GM12864 (cell line): ENCODE measurements at regions not wholly inside any gene's neighbourhood (a gene's known extent, or its start where the extent isn't known, plus 50 kb on each side); places are given as distances from the start of the nearest gene placed in this dataset.

ENCODE experiments used
- DNase-seq: peaks from one replicate; pipeline ENCODE4 v3.0.0-alpha.2; 2011; ENCODE audit warnings: low read depth
- H3K4me3 ChIP-seq: 2 replicates; pipeline ENCODE4 v1.5.1; 2011; ENCODE audit warnings: mild to moderate bottlenecking, low read depth, low read length, control low read depth
- TF ChIP-seq, protein P1 (sequence below): IDR thresholded peaks from 2 replicates; pipeline ENCODE4 v1.5.1; 2011; ENCODE audit warnings: low read depth, mild to moderate bottlenecking, moderate library complexity, low read length, control low read depth, inconsistent platforms; ENCODE audit errors: missing control alignments

DNA sequence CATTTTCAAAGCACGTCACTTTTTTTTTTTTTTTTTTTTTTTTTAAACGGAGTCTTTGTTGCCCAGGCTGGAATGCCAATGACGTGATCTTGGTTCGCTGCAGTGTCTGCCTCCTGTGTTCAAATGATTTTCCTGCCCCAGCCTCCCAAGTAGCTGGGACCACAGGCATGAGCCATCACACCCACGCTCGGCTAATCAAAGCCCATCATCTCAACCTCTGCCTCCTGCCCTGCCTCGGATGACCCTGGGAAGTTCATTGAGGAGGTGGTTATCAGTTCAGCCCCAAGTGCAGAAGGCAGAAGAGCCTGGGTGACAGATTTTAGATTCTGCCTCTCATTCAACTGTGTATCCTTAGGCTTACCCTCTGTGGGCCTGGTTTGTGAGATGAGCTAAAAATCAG lies 484.9 kb upstream of the EEF2KMT start:
- TF ChIP-seq, protein P1, sequence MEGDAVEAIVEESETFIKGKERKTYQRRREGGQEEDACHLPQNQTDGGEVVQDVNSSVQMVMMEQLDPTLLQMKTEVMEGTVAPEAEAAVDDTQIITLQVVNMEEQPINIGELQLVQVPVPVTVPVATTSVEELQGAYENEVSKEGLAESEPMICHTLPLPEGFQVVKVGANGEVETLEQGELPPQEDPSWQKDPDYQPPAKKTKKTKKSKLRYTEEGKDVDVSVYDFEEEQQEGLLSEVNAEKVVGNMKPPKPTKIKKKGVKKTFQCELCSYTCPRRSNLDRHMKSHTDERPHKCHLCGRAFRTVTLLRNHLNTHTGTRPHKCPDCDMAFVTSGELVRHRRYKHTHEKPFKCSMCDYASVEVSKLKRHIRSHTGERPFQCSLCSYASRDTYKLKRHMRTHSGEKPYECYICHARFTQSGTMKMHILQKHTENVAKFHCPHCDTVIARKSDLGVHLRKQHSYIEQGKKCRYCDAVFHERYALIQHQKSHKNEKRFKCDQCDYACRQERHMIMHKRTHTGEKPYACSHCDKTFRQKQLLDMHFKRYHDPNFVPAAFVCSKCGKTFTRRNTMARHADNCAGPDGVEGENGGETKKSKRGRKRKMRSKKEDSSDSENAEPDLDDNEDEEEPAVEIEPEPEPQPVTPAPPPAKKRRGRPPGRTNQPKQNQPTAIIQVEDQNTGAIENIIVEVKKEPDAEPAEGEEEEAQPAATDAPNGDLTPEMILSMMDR: no peak
- DNase-seq: no peak
- no peak overlapping the region for H3K4me3 ChIP-seq

DNA sequence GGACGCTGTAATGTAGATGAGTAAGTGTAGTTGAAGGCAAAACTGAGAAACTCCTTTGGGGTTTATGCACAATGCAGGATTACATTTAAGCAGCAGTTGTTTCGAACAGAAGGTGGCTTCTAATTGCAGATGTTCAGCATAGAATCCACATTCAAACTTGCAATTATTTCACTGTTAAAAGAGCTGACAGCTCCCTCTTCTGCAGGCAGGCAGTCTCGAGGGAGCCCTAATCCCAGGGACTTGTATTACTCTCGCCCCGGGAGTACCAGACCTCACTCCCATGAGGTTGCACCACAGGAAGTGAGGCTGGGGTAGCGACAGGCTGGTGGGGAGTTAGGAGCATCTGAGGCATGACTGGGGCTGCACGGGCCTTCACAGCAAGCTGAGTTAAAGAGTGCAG lies 484.3 kb upstream of the EEF2KMT start:
- DNase-seq: no peak
- no peak overlapping the region for H3K4me3 ChIP-seq
- TF ChIP-seq, protein P1: no peak

DNA sequence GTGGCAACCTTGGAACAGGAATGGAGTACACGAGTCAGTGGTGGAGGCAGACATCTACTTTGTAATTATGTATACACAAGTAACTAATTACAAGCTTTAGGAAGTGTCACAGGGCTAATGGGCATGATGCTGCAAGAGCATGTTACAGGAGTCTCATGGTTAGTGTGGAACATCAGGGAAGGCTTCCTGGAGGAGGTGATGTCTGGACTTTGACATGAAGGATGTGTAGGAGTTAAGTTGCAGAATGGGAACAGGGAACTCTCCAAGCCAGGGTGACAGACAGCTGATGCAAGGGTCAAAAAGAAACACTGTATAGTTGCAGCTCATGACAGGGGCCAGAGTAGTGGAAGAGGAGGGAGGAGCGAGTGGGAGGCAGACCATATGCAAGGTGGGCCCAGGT lies 483.8 kb upstream of the EEF2KMT start:
- TF ChIP-seq, protein P1: no peak
- no peak for DNase-seq
- H3K4me3 ChIP-seq: no peak overlapping the region

DNA sequence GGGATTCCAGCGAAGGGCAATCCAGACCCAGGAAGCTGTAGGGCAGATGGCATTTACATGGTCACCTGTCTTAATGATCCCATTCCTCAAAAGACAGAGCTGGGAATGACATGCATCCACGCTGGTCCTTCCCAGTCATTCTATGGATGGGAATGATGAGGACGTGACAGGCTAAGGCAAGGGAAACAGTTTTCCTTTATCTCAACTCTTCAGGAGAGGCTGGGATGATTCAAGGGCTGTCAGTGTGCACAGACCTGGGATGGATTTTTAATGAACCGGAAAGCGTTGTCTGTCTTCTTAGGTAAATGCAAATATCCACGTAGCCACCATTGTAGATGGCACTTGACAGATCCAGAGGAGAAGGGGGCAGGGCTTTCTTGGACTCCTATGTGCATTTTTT lies 483.2 kb upstream of the EEF2KMT start:
- H3K4me3 ChIP-seq: no peak overlapping the region
- TF ChIP-seq, protein P1: no peak
- DNase-seq: no peak

DNA sequence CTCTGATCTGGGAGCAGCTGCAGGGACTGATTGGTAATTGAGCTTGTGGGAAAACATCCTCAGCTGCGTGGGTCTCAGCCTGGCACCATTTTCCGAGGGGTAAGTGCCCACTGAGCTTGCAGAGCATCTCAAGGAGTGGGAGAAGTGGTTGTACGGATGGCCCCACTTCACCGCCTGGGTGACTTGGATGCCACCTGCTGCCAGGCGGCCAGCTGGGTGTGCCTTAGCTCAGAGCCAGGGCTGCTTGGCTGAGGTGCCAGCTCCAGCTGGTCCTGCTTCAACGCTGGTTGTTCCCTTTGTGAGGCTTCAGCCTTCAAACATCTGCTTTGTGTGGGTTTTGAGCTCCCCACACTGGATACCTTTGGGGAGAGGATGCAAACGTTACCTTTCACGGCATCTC lies 482.7 kb upstream of the EEF2KMT start:
- no peak overlapping the region for H3K4me3 ChIP-seq
- TF ChIP-seq, protein P1: no peak
- DNase-seq: no peak

DNA sequence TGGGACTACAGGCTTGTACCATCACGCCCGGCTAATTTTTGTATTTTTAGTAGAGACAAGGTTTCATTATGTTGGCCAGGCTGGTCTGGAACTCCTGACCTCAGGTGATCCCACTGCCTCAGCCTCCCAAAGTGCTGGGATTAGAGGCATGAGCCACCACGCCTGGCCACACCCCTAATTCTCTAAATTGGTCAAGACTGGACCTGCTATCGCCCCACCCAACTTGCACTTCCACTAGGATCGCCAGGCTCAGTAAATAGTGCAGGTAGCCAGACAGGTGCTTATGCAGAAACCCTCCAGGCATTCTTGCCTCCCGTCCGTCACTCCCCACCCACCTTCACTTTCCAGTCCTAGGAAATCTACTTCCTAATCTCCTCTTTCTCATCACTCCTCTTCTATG lies 481.4 kb upstream of the EEF2KMT start:
- no peak overlapping the region for H3K4me3 ChIP-seq
- TF ChIP-seq, protein P1: no peak
- DNase-seq: no peak

DNA sequence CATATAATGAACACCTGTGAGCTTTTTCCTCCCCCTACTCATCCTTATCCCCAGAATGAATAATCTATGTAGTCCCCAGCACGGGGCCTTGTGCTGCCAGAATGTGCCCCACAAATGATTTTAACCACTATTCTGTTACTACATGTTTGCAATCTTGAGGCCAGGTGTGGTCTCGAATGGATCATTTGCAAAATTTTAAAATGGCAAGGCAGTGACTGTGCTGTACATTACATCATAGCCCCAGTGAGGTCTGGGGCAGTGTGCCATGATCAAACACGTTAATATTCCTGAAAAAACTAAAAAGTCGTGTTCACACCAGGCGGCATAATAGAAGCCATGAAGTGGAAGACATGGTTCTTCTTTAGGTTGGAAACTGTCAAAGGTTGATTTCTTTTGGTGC lies 479.9 kb upstream of the EEF2KMT start:
- TF ChIP-seq, protein P1: no peak

More for the DNA sequence above, 479.9 kb upstream of the EEF2KMT start:
- no peak overlapping the region for H3K4me3 ChIP-seq
- DNase-seq: no peak
